ENCODE measurements at regions not wholly inside any gene's neighbourhood (a gene's known extent, or its start where the extent isn't known, plus 50 kb on each side); places are given as distances from the start of the nearest gene placed in this dataset.

DNA sequence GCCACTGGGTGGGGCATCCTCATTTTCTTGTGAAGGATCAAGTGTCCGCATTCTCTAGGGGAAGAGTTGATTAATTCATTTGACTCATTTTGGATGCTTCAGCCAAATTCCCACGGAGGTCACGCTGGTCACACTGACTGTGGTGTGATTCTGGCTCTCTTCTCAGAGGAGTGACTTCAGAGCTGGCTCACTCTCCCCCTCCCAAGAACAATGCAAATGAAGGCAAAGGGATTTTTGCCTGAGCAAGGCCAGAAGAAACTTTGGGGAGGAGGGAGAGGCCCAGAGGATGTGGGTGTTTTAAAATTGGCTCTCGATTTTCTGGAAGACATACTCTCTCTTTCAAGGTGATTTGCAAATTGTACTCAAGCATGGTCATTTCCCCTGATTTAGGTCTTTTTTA is 51.1 kb upstream of the LMO2 start:
- Histone ChIP-seq H3K9me3 (replicated peaks; ENCODE audit: control insufficient read depth, insufficient read depth, low read depth, low read length) (no peaks in the 10 kb centered on the region), H3K4me2 (ENCODE audit: insufficient read depth, low read length) (no peak overlapping the region; the same call in 1 of the 2 replicates), H3K79me2 (ENCODE audit: control insufficient read depth, insufficient read depth, low read length) (no peaks in the 10 kb centered on the region; the same call in 2 of the 3 replicates), H4K20me1 (replicated peaks; ENCODE audit: control insufficient read depth, insufficient read depth, low read length) (no peaks in the 10 kb centered on the region), H3K36me3 (ENCODE audit: control insufficient read depth, insufficient read depth, low read length) (no peaks in the 10 kb centered on the region), H3K4me3 (no peak overlapping the region), H3K27me3 (ENCODE audit: control insufficient read depth in 2 of 2, insufficient read depth in 2 of 2, low read length in 2 of 2) (no peaks in the 10 kb centered on the region), H3K27ac (ENCODE audit: extremely low read depth, low read depth, low read length) (peak overlapping the region; percentile 98), H3K9me1 (ENCODE audit: control insufficient read depth, insufficient read depth, low read length) (no peaks in the 10 kb centered on the region), H3K4me1 (replicated peaks in 1 of 2; ENCODE audit: control insufficient read depth in 2 of 2, insufficient read depth in 2 of 2, low read length in 2 of 2) (peaks cover 51 to 75% of the 10 kb centered on the region in 2 experiments), H2AFZ (ENCODE audit: low read depth, low read length) (peak overlapping the region; percentile 54), H3K9ac (ENCODE audit: insufficient read depth in 1 of 2, low read depth in 2 of 2, low read length in 2 of 2) (peak overlapping the region in 1 of 2 experiments; percentile 40; a peak in 2 of 4 replicates)
- WGBS (ENCODE audit: insufficient coverage, low coverage, missing lambda C conversion rate) = 13% methylated on average over 4 of the region's 4 CpGs
- no peak for FAIRE-seq
- TF ChIP-seq NFRKB (IDR thresholded peaks at IDR 0.05; ENCODE audit: low read depth) = 0 out of 2 replicates have a peak, but pooled peaks have one; percentile 24
- TF ChIP-seq MEIS2 (IDR thresholded peaks at IDR 0.05; ENCODE audit: partially characterized antibody) = peak; percentile 15
- TF ChIP-seq, protein P1, sequence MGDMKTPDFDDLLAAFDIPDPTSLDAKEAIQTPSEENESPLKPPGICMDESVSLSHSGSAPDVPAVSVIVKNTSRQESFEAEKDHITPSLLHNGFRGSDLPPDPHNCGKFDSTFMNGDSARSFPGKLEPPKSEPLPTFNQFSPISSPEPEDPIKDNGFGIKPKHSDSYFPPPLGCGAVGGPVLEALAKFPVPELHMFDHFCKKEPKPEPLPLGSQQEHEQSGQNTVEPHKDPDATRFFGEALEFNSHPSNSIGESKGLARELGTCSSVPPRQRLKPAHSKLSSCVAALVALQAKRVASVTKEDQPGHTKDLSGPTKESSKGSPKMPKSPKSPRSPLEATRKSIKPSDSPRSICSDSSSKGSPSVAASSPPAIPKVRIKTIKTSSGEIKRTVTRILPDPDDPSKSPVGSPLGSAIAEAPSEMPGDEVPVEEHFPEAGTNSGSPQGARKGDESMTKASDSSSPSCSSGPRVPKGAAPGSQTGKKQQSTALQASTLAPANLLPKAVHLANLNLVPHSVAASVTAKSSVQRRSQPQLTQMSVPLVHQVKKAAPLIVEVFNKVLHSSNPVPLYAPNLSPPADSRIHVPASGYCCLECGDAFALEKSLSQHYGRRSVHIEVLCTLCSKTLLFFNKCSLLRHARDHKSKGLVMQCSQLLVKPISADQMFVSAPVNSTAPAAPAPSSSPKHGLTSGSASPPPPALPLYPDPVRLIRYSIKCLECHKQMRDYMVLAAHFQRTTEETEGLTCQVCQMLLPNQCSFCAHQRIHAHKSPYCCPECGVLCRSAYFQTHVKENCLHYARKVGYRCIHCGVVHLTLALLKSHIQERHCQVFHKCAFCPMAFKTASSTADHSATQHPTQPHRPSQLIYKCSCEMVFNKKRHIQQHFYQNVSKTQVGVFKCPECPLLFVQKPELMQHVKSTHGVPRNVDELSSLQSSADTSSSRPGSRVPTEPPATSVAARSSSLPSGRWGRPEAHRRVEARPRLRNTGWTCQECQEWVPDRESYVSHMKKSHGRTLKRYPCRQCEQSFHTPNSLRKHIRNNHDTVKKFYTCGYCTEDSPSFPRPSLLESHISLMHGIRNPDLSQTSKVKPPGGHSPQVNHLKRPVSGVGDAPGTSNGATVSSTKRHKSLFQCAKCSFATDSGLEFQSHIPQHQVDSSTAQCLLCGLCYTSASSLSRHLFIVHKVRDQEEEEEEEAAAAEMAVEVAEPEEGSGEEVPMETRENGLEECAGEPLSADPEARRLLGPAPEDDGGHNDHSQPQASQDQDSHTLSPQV (IDR thresholded peaks at IDR 0.05) = peak; percentile 31; the same call in 1 of the 2 replicates
- TF ChIP-seq LCOR (CRISPR knock-in tag; IDR thresholded peaks at IDR 0.05) = 0 out of 2 replicates have a peak, but pooled peaks have one; percentile 43
- TF ChIP-seq ZNF445 (CRISPR knock-in tag; IDR thresholded peaks at IDR 0.05; ENCODE audit: low read depth) = no peak
- TF ChIP-seq, protein P2, sequence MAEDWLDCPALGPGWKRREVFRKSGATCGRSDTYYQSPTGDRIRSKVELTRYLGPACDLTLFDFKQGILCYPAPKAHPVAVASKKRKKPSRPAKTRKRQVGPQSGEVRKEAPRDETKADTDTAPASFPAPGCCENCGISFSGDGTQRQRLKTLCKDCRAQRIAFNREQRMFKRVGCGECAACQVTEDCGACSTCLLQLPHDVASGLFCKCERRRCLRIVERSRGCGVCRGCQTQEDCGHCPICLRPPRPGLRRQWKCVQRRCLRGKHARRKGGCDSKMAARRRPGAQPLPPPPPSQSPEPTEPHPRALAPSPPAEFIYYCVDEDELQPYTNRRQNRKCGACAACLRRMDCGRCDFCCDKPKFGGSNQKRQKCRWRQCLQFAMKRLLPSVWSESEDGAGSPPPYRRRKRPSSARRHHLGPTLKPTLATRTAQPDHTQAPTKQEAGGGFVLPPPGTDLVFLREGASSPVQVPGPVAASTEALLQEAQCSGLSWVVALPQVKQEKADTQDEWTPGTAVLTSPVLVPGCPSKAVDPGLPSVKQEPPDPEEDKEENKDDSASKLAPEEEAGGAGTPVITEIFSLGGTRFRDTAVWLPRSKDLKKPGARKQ (CRISPR knock-in tag; IDR thresholded peaks at IDR 0.05) = no peak
- TF ChIP-seq JUNB (CRISPR knock-in tag; conservative IDR thresholded peaks at IDR 0.05) = no peak
- TF ChIP-seq TAF9B (IDR thresholded peaks at IDR 0.05; ENCODE audit: partially characterized antibody) = no peak
- TF ChIP-seq JUN (IDR thresholded peaks at IDR 0.05; ENCODE audit: borderline replicate concordance, low read depth, low read length) = no peak
- no peak for TF ChIP-seq JUN (CRISPR knock-in tag; IDR thresholded peaks at IDR 0.05; ENCODE audit: borderline replicate concordance)
- intact Hi-C loops (cut with micrococcal nuclease) = no loop called here
- CTCF ChIA-PET (ENCODE audit: low intra/inter-chr PET ratio) = no interaction called here
- POLR2A ChIA-PET = interaction anchor here (0.6 to 2.4 kb wide), 3 partner anchors 9 to 68 kb away, joined by 4 to 9 read pairs (median 6); no protein-coding TSS in a partner anchor
- peak in 1 of 4 experiments; percentile 63 for DNase-seq (ENCODE audit: extremely low read depth in 1 of 4, low spot score in 3 of 4)
- ATAC-seq = no peak
- no TSS peak for BruUV-seq (replicated peaks)
- in situ Hi-C loops (cut with MboI) = no loop called here

Data from K562 (cell line).